ENCODE measurements at regions not wholly inside any gene's neighbourhood (a gene's known extent, or its start where the extent isn't known, plus 50 kb on each side); places are given as distances from the start of the nearest gene placed in this dataset.
A peak's percentile ranks its signal among the peaks of the same experiment; 100 is the strongest.
"Not testable (repeated sequence)": the region's sequence is repeated elsewhere in the genome, so short reads cannot be mapped to it uniquely, and the experiment has no call there.

GRCh38 chr12:78269620-78270019, 438.9 kb downstream of the NAV3 start:
- intact Hi-C loops (cut with DNase I, micrococcal nuclease): no loop called here
- no peak for ATAC-seq
- no peak for TF ChIP-seq CTCF (IDR thresholded peaks at IDR 0.05)

GRCh38 chr12:78271546-78271945, 440.9 kb downstream of the NAV3 start:
- ATAC-seq: no peak
- Histone ChIP-seq H3K4me1 (ENCODE audit: low read depth) (no peaks in the 10 kb centered on the region), H3K9me3 (no peaks in the 10 kb centered on the region), H3K4me3 (no peak overlapping the region), H3K36me3 (ENCODE audit: low read depth) (no peaks in the 10 kb centered on the region)
- DNase-seq: no peak
- no peak for TF ChIP-seq CTCF (IDR thresholded peaks at IDR 0.05)
- intact Hi-C loops (cut with DNase I, micrococcal nuclease): no loop called here

More at GRCh38 chr12:78269620-78270019, 438.9 kb downstream of the NAV3 start:
- no peaks in the 10 kb centered on the region for H3K36me3 ChIP-seq (ENCODE audit: low read depth)
- no peak overlapping the region for H3K4me3 ChIP-seq
- H3K4me1 ChIP-seq (ENCODE audit: low read depth): no peaks in the 10 kb centered on the region
- no peaks in the 10 kb centered on the region for H3K9me3 ChIP-seq
- no peak for DNase-seq

GRCh38 chr12:78275886-78276285, 445.2 kb downstream of the NAV3 start:
- intact Hi-C loops (cut with DNase I, micrococcal nuclease): no loop called here
- no peak for TF ChIP-seq CTCF (IDR thresholded peaks at IDR 0.05)
- no peaks in the 10 kb centered on the region for H3K4me1 ChIP-seq (ENCODE audit: low read depth)
- ATAC-seq (peak; percentile 72), DNase-seq (no peak)
- H3K36me3 ChIP-seq (ENCODE audit: low read depth): no peaks in the 10 kb centered on the region
- no peak overlapping the region for H3K4me3 ChIP-seq
- H3K9me3 ChIP-seq: no peaks in the 10 kb centered on the region

GRCh38 chr12:78278706-78279190, 448.1 kb downstream of the NAV3 start:
- TF ChIP-seq CTCF (IDR thresholded peaks at IDR 0.05): no peak
- no peaks in the 10 kb centered on the region for H3K4me1 ChIP-seq (ENCODE audit: low read depth)
- no peaks in the 10 kb centered on the region for H3K36me3 ChIP-seq (ENCODE audit: low read depth)
- intact Hi-C loops (cut with DNase I, micrococcal nuclease): no loop called here
- DNase-seq (no peak), ATAC-seq (peak; percentile 42)
- no peaks in the 10 kb centered on the region for H3K9me3 ChIP-seq
- H3K4me3 ChIP-seq: no peak overlapping the region

- no peak for DNase-seq
- H3K4me3 ChIP-seq: no peak overlapping the region
- no peaks in the 10 kb centered on the region for H3K9me3 ChIP-seq
- H3K36me3 ChIP-seq (ENCODE audit: low read depth): no peaks in the 10 kb centered on the region
- no peak for ATAC-seq
- no peak for TF ChIP-seq CTCF (IDR thresholded peaks at IDR 0.05)
- intact Hi-C loops (cut with DNase I, micrococcal nuclease): no loop called here
- H3K4me1 ChIP-seq (ENCODE audit: low read depth): no peaks in the 10 kb centered on the region
These were observed 448.9 kb downstream of the NAV3 start for GRCh38 chr12:78279567-78279966.

- H3K36me3 ChIP-seq (ENCODE audit: low read depth); H3K4me3 ChIP-seq; ATAC-seq; H3K9me3 ChIP-seq; H3K4me1 ChIP-seq (ENCODE audit: low read depth); intact Hi-C loops (cut with DNase I, micrococcal nuclease); DNase-seq: not testable (repeated sequence)
These were observed 450.4 kb downstream of the NAV3 start for GRCh38 chr12:78281102-78281501.
